Bronchial epithelial cell (primary cell): ENCODE measurements at regions not wholly inside any gene's neighbourhood (a gene's known extent, or its start where the extent isn't known, plus 50 kb on each side); places are given as distances from the start of the nearest gene placed in this dataset.
"Not testable (repeated sequence)": the region's sequence is repeated elsewhere in the genome, so short reads cannot be mapped to it uniquely, and the experiment has no call there.

Source experiments
- DNase-seq: peaks from one replicate; pipeline ENCODE4 v3.0.0-alpha.2; 2010; ENCODE audit warnings: low read depth
- FAIRE-seq: peaks from 2 replicates; lab custom pipeline; 2011; peaks lifted over from hg19 to GRCh38; lab: Jason Lieb, UNC
- H3K27me3 ChIP-seq: 2 replicates; pipeline ENCODE4 v1.5.1; 2011; ENCODE audit warnings: low read length; ENCODE audit not compliant: control insufficient read depth, insufficient read depth
- H3K36me3 ChIP-seq: 2 replicates; pipeline ENCODE4 v1.5.1; 2011; ENCODE audit warnings: low read length; ENCODE audit not compliant: control insufficient read depth, insufficient read depth
- H3K4me3 ChIP-seq: 2 replicates; pipeline ENCODE4 v1.5.1; 2011; ENCODE audit warnings: mild to moderate bottlenecking, low read depth, low read length, control low read depth
- TF ChIP-seq, protein P1 (sequence below): IDR thresholded peaks from 2 replicates; pipeline ENCODE4 v1.5.1; 2011; ENCODE audit warnings: mild to moderate bottlenecking, moderate library complexity, low read length, control low read depth, inconsistent platforms; ENCODE audit not compliant: insufficient read depth, severe bottlenecking

DNA sequence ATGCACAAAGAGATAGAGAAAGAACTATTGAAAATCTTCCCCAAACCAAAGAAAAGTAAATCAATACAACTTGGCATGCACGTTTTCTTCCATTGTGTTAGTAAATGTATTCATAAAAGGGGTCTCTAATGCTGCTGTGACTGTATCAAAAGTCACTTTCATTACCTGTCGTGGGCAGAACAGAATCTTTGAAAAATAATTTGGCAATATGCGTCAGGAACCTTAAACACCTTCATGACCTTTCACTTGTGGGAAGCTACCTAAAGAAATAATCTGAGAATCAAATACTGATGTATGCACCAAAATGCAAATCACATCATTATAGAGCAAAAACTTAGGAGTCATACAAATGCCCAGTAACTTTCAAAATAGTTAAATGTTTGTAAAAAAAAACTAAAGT, 105.3 kb downstream of the ARL4C start:
- Histone ChIP-seq H3K27me3 (no peaks in the 10 kb centered on the region), H3K36me3 (no peaks in the 10 kb centered on the region), H3K4me3 (no peak overlapping the region)
- TF ChIP-seq, protein P1, sequence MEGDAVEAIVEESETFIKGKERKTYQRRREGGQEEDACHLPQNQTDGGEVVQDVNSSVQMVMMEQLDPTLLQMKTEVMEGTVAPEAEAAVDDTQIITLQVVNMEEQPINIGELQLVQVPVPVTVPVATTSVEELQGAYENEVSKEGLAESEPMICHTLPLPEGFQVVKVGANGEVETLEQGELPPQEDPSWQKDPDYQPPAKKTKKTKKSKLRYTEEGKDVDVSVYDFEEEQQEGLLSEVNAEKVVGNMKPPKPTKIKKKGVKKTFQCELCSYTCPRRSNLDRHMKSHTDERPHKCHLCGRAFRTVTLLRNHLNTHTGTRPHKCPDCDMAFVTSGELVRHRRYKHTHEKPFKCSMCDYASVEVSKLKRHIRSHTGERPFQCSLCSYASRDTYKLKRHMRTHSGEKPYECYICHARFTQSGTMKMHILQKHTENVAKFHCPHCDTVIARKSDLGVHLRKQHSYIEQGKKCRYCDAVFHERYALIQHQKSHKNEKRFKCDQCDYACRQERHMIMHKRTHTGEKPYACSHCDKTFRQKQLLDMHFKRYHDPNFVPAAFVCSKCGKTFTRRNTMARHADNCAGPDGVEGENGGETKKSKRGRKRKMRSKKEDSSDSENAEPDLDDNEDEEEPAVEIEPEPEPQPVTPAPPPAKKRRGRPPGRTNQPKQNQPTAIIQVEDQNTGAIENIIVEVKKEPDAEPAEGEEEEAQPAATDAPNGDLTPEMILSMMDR: no peak
- no peak for DNase-seq
- no peak for FAIRE-seq

DNA sequence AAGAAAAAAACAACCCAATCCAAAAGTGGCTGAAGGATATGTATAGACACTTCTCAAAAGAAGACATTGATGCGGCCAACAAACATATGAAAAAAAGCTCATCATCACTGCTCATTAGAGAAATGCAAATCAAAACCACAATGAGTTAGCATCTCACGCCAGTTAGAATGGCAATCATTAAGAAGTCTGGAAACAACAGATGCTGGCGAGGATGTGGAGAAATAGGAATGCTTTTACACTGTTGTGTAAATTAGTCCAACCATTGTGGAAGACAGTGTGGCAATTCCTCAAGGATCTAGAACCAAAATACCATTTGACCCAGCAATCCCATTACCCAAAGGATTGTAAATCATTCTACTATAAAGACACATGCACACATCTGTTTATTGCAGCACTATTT, 107.2 kb downstream of the ARL4C start:
- not testable (repeated sequence) for FAIRE-seq, H3K4me3 ChIP-seq, H3K27me3 ChIP-seq, DNase-seq, H3K36me3 ChIP-seq

DNA sequence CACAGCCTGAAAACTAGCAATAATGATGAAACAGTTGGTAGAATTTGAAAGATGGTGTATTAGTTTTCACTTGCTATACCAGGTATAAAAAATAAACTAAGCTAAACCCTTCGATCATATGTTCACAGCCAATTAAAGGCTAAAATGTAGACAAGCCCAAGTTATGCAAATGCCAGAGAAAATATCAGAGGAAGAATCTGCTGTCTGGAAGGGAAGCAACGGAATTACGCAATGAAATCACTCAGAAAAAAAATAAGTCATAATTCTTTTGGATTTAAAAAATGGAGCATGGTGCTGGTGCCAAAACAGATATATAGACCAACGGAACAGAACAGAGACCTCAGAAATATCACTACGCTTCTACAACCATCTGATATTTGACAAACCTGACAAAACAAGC, 108.3 kb downstream of the ARL4C start:
- FAIRE-seq (no peak), DNase-seq (no peak)
- no peaks in the 10 kb centered on the region for H3K27me3 ChIP-seq
- no peaks in the 10 kb centered on the region for H3K36me3 ChIP-seq
- no peak overlapping the region for H3K4me3 ChIP-seq
- TF ChIP-seq, protein P1: no peak

GRCh38 chr2:234386971-234387370, 109.9 kb downstream of the ARL4C start:
- FAIRE-seq: no peak
- no peak for DNase-seq

DNA sequence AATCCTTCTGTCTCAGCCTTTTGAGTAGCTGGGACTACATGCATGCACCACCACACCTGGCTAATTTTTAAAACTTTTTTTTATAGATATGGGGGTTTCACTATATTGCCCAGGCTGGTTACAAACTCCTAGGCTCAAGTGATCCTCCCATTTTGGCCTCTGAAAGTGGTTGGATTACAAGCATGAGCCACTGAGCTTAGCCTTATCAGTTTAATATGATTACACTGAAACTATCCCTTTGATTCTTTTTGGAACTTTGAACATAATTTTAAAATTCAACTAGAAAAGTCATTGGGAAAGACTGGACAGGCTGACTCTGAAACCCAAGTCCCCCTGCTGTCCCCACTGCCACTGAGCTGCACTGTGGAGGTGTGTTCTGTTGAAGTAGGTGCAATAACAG, 114.8 kb downstream of the ARL4C start:
- DNase-seq (no peak), FAIRE-seq (no peak)
- H3K36me3 ChIP-seq: no peaks in the 10 kb centered on the region
- TF ChIP-seq, protein P1: no peak
- H3K27me3 ChIP-seq: no peaks in the 10 kb centered on the region
- H3K4me3 ChIP-seq: no peak overlapping the region

More at GRCh38 chr2:234386971-234387370, 109.9 kb downstream of the ARL4C start:
- TF ChIP-seq, protein P1: no peak
- no peak overlapping the region for H3K4me3 ChIP-seq
- H3K36me3 ChIP-seq: no peaks in the 10 kb centered on the region
- H3K27me3 ChIP-seq: no peaks in the 10 kb centered on the region

DNA sequence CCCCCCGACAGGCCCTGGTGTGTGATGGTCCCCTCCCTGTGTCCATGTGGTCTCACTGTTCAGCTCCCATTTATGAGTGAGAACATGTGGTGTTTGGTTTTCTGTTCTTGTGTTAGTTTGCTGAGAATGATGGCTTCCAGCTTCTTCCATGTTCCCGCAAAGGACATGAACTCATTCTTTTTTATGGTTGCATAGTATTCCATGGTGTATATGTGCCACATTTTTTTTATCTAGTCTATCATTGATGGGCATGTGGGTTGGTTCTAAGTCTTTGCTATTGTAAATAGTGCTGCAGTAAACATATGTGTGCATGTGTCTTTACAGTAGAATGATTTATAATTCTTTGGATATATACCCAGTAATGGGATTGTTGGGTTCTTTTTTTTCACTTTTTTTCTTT, 117.9 kb downstream of the ARL4C start:
- not testable (repeated sequence) for H3K27me3 ChIP-seq, H3K4me3 ChIP-seq, H3K36me3 ChIP-seq, DNase-seq, FAIRE-seq

DNA sequence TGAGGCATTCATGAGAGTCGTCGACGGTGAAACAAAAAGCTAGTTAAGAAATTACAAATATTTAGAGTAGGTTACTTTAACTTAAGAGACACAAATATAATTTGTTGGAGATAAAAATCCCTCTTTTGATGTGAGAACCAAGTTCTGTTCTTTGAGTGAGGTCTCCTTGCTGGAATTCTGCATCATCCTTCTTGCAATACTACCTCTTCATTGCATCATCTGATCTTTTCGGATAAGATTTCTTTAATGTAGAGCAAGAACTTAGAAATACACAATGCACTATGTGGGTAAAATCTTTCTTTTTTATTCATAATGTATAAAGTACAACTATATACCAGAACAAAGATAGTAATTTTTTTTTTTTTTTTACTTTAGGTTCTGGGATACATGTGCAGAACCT, 118.4 kb downstream of the ARL4C start:
- FAIRE-seq (no peak), DNase-seq (no peak)
- Histone ChIP-seq H3K36me3 (no peaks in the 10 kb centered on the region), H3K4me3 (no peak overlapping the region), H3K27me3 (no peaks in the 10 kb centered on the region)
- TF ChIP-seq, protein P1: no peak
